ENCODE measurements at regions not wholly inside any gene's neighbourhood (a gene's known extent, or its start where the extent isn't known, plus 50 kb on each side); places are given as distances from the start of the nearest gene placed in this dataset.

- TF ChIP-seq CTCF (conservative IDR thresholded peaks at IDR 0.05; ENCODE audit: low read length) (no peak), EZH2phosphoT487 (IDR thresholded peaks at IDR 0.05; ENCODE audit: borderline replicate concordance) (no peak)
Measured at GRCh38 chr10:109592391-109592790, 330.9 kb downstream of the XPNPEP1 start.

Data from Loucy (cell line).